Effector memory CD4-positive, alpha-beta T cell (primary cell): ENCODE measurements at regions not wholly inside any gene's neighbourhood (a gene's known extent, or its start where the extent isn't known, plus 50 kb on each side); places are given as distances from the start of the nearest gene placed in this dataset.
"Not testable (repeated sequence)": the region's sequence is repeated elsewhere in the genome, so short reads cannot be mapped to it uniquely, and the experiment has no call there.

Experiments used
- DNase-seq, 3 donors: peaks; one replicate each; pipeline ENCODE4 v3.0.0-alpha.2; 2020
- H3K27ac ChIP-seq: 2 replicates; pipeline ENCODE4 v1.7.0; 2013; ENCODE audit warnings: mild to moderate bottlenecking, low read length, moderate library complexity; ENCODE audit not compliant: insufficient read depth, poor library complexity, severe bottlenecking
- H3K27me3 ChIP-seq: replicated peaks from 2 replicates; pipeline ENCODE4 v1.7.0; 2013; ENCODE audit warnings: mild to moderate bottlenecking, low read length; ENCODE audit not compliant: insufficient read depth, control insufficient read depth, poor library complexity, severe bottlenecking
- H3K36me3 ChIP-seq: 2 replicates; pipeline ENCODE4 v1.7.0; 2013; ENCODE audit warnings: mild to moderate bottlenecking, low read length, moderate library complexity; ENCODE audit not compliant: control insufficient read depth, insufficient read depth
- H3K4me1 ChIP-seq: 2 replicates; pipeline ENCODE4 v1.7.0; 2013; ENCODE audit warnings: low read length, mild to moderate bottlenecking; ENCODE audit not compliant: control insufficient read depth, insufficient read depth, poor library complexity, severe bottlenecking
- H3K4me3 ChIP-seq: 2 replicates; pipeline ENCODE4 v1.7.0; 2013; ENCODE audit warnings: low read length, low read depth, mild to moderate bottlenecking; ENCODE audit not compliant: insufficient read depth, poor library complexity, severe bottlenecking
- H3K9me3 ChIP-seq: 2 replicates; pipeline ENCODE4 v1.7.0; 2013; ENCODE audit warnings: mild to moderate bottlenecking, low read length, moderate library complexity; ENCODE audit not compliant: control insufficient read depth

DNA sequence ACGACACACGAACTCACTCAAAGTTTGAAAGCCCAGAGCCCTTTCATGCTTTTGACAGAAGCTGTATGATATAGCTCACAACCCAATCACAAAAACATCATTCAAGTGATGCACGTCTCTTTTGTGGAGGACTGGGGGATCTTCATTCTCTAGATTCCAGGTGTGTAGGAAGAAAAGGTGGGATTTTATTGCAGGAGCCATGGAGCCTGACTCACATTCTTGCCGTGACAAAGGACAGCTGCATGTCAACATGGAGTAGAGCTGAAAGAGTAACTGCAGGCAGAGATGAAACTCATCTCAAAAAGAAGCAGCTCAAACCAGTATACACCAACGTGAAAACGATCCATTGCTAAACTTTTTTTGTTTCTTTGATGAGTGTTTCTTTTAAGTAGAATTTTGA, 50.9 kb upstream of the PDE1A start:
- no peak overlapping the region for H3K4me3 ChIP-seq
- peaks cover 4% of the 10 kb centered on the region for H3K9me3 ChIP-seq
- no peaks in the 10 kb centered on the region for H3K4me1 ChIP-seq
- no peaks in the 10 kb centered on the region for H3K36me3 ChIP-seq
- DNase-seq: no peak
- no peak overlapping the region for H3K27ac ChIP-seq
- no peaks in the 10 kb centered on the region for H3K27me3 ChIP-seq

GRCh38 chr2:182481676-182482075, 54.8 kb upstream of the PDE1A start:
- Histone ChIP-seq H3K27ac (no peak overlapping the region), H3K9me3 (no peaks in the 10 kb centered on the region), H3K4me3 (no peak overlapping the region), H3K27me3 (no peaks in the 10 kb centered on the region), H3K4me1 (no peaks in the 10 kb centered on the region), H3K36me3 (no peaks in the 10 kb centered on the region)
- no peak for DNase-seq

GRCh38 chr2:182482511-182482910, 55.7 kb upstream of the PDE1A start:
- no peak overlapping the region for H3K27ac ChIP-seq
- H3K36me3 ChIP-seq: no peaks in the 10 kb centered on the region
- H3K27me3 ChIP-seq: no peaks in the 10 kb centered on the region
- H3K9me3 ChIP-seq: no peaks in the 10 kb centered on the region
- no peaks in the 10 kb centered on the region for H3K4me1 ChIP-seq
- H3K4me3 ChIP-seq: no peak overlapping the region
- DNase-seq: no peak

DNA sequence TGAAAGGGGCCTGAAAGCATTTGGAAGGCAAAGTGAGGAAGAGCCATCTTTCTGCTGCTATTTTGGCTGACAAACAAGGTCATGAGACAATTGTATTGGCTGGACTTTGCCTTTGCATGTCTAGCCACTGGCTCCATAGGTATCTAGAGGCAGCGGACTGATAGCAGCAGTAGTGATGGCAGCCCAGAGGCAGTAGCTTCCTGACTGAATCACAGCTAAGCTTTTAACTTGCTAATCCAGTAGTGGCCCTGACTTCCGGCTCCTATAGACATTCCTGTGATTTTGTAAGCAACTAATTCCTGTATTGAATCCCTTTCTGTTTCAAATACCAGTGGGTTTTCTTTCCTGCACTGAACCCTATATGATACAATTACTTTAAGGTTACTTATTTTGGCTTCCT, 69.8 kb upstream of the PDE1A start:
- Histone ChIP-seq H3K4me1 (no peaks in the 10 kb centered on the region), H3K4me3 (no peak overlapping the region), H3K27me3 (no peaks in the 10 kb centered on the region), H3K36me3 (no peaks in the 10 kb centered on the region), H3K27ac (no peak overlapping the region), H3K9me3 (no peaks in the 10 kb centered on the region)
- no peak for DNase-seq

- no peak overlapping the region for H3K27ac ChIP-seq
- no peaks in the 10 kb centered on the region for H3K27me3 ChIP-seq
- H3K9me3 ChIP-seq: no peaks in the 10 kb centered on the region
- no peaks in the 10 kb centered on the region for H3K4me1 ChIP-seq
- H3K4me3 ChIP-seq: no peak overlapping the region
- no peak for DNase-seq
- no peaks in the 10 kb centered on the region for H3K36me3 ChIP-seq
Observed at GRCh38 chr2:182499706-182500470, 73.1 kb upstream of the PDE1A start.

- Histone ChIP-seq H3K9me3 (no peaks in the 10 kb centered on the region), H3K27ac (no peak overlapping the region), H3K4me1 (no peaks in the 10 kb centered on the region), H3K4me3 (no peak overlapping the region), H3K36me3 (no peaks in the 10 kb centered on the region), H3K27me3 (no peaks in the 10 kb centered on the region)
- no peak for DNase-seq
Observed at GRCh38 chr2:182503886-182504285, 77.0 kb upstream of the PDE1A start.

DNA sequence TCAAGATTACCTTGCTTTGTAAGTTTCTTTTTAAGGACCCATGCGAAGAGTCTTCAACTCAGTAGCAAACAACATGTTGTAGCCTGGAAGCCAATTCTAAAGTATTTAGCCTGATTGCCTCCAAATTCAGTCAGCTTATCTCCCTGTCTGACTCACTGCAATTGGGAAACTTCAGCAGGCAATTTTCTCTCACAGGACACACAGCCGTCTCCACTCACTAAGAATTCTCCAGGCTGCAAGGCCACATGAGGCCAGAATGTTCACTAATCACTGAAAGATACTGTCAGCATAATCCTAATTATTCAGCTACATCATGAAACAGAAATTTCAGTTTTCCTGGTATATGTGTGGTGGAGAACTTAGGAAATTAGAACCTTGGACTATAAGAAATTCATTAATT, 78.1 kb upstream of the PDE1A start:
- Histone ChIP-seq H3K4me3 (no peak overlapping the region), H3K4me1 (no peaks in the 10 kb centered on the region), H3K36me3 (no peaks in the 10 kb centered on the region), H3K27me3 (no peaks in the 10 kb centered on the region), H3K27ac (no peak overlapping the region), H3K9me3 (no peaks in the 10 kb centered on the region)
- DNase-seq: no peak

DNA sequence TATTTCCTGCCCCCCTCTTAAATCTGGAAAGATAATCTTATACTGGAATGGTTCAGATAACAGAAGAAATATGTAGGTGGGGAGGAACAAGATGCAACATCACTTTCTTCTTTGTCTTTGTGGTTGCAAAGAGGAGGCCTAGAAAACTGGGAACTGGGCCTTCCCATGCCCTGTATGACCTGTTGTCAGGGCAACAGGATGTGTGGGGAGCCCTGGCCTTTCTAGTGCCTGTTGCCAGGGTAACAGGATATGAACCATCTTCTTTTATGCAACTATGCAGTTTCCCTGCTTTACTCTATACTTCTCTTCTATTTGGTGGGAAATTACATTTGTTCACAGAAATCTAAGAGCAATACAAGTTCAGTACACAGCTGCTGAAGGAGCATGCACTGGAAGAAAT, 79.8 kb upstream of the PDE1A start:
- H3K36me3 ChIP-seq: no peaks in the 10 kb centered on the region
- no peaks in the 10 kb centered on the region for H3K9me3 ChIP-seq
- no peaks in the 10 kb centered on the region for H3K4me1 ChIP-seq
- no peak overlapping the region for H3K4me3 ChIP-seq
- no peaks in the 10 kb centered on the region for H3K27me3 ChIP-seq
- DNase-seq: no peak
- H3K27ac ChIP-seq: no peak overlapping the region

DNA sequence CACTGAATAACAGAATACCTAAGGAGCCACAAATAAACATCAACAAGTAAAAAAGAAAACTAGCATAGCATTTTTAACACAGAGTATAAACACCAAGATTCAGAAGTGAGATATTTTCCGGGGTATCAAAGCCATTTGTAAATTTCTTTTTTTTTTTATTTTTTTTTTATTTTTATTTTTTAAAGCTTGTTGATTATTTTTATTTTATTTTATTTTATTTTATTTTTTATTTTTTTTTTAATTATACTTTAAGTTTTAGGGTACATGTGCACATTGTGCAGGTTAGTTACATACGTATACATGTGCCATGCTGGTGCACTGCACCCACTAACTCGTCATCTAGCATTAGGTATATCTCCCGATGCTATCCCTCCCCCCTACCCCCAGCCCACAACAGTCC, 81.7 kb upstream of the PDE1A start:
- not testable (repeated sequence) for H3K4me3 ChIP-seq, H3K9me3 ChIP-seq, DNase-seq, H3K4me1 ChIP-seq, H3K27me3 ChIP-seq, H3K27ac ChIP-seq, H3K36me3 ChIP-seq

DNA sequence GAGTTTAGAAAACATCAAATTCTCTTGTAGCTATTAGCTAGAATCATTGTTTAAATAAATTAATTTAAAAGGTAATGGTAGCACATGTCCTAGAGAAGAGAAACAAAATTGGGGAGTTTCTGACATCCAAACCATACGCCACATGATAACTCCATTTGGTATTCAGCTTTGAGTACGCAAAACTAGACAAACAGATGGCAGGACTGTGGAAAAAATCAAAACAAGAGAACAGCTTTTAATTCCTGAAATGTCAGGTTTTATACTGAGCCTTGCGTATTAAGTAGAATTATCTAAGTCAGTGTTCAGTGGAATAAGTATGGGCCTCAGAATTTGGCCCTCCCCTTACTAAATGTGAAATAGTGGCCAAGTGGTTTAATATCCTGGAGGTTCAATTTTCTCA, 82.4 kb upstream of the PDE1A start:
- DNase-seq: no peak
- Histone ChIP-seq H3K27me3 (no peaks in the 10 kb centered on the region), H3K4me3 (no peak overlapping the region), H3K36me3 (no peaks in the 10 kb centered on the region), H3K27ac (no peak overlapping the region), H3K9me3 (no peaks in the 10 kb centered on the region), H3K4me1 (no peaks in the 10 kb centered on the region)
